ENCODE measurements at regions not wholly inside any gene's neighbourhood (a gene's known extent, or its start where the extent isn't known, plus 50 kb on each side); places are given as distances from the start of the nearest gene placed in this dataset.

- POLR2A ChIA-PET: no interaction called here
- TF ChIP-seq CTCF (IDR thresholded peaks at IDR 0.05; ENCODE audit: insufficient read depth in 1 of 2, low read depth in 1 of 2, low read length in 1 of 2, severe bottlenecking in 1 of 2, unreplicated experiment in 1 of 2): no peak
- no TSS peak for BruUV-seq (replicated peaks)
Observed at GRCh38 chr7:156219307-156220077, 407.2 kb upstream of the SHH start.

GRCh38 chr7:156218544-156219306 lies 406.5 kb upstream of the SHH start:
- no peak for TF ChIP-seq CTCF (IDR thresholded peaks at IDR 0.05; ENCODE audit: insufficient read depth in 1 of 2, low read depth in 1 of 2, low read length in 1 of 2, severe bottlenecking in 1 of 2, unreplicated experiment in 1 of 2)
- no peak overlapping the region for H3K4me3 ChIP-seq (ENCODE audit: low read depth, low read length)
- DNase-seq: no peak
- Mint-ChIP-seq H3K27me3 (ENCODE audit: insufficient read depth, unreplicated experiment) (peaks cover 14% of the 10 kb centered on the region), H3K36me3 (ENCODE audit: insufficient read depth, unreplicated experiment) (peaks cover 6% of the 10 kb centered on the region), H3K4me1 (ENCODE audit: low read depth, unreplicated experiment) (no peaks in the 10 kb centered on the region), H3K4me3 (ENCODE audit: unreplicated experiment) (no peak overlapping the region), H3K27ac (ENCODE audit: unreplicated experiment) (no peak overlapping the region), H3K9me3 (ENCODE audit: unreplicated experiment) (no peaks in the 10 kb centered on the region)
- intact Hi-C loops (cut with micrococcal nuclease; ENCODE audit: unreplicated experiment): no loop called here
- no peaks in the 10 kb centered on the region for H3K4me1 ChIP-seq
- H3K27me3 ChIP-seq (replicated peaks; ENCODE audit: control insufficient read depth, insufficient read depth, low read length): no peaks in the 10 kb centered on the region; the same call in 1 of the 2 replicates
- no peaks in the 10 kb centered on the region for H3K9me3 ChIP-seq
- H3K36me3 ChIP-seq (ENCODE audit: control insufficient read depth, insufficient read depth, low read length): no peaks in the 10 kb centered on the region
- ChIA-PET CTCF (no interaction called here), POLR2A (interaction anchor here (0.6 kb wide), 1 partner anchor 12 kb away, joined by 3 read pairs; no protein-coding TSS in a partner anchor)
- BruUV-seq (replicated peaks): no TSS peak

More at GRCh38 chr7:156219307-156220077, 407.2 kb upstream of the SHH start:
- Histone ChIP-seq H3K27me3 (replicated peaks; ENCODE audit: control insufficient read depth, insufficient read depth, low read length) (no peaks in the 10 kb centered on the region; the same call in 1 of the 2 replicates), H3K36me3 (ENCODE audit: control insufficient read depth, insufficient read depth, low read length) (no peaks in the 10 kb centered on the region), H3K4me1 (no peaks in the 10 kb centered on the region), H3K9me3 (no peaks in the 10 kb centered on the region), H3K4me3 (ENCODE audit: low read depth, low read length) (no peak overlapping the region)
- peaks cover 14% of the 10 kb centered on the region for H3K27me3 Mint-ChIP-seq (ENCODE audit: insufficient read depth, unreplicated experiment)
- H3K4me1 Mint-ChIP-seq (ENCODE audit: low read depth, unreplicated experiment): no peaks in the 10 kb centered on the region
- DNase-seq: no peak
- H3K4me3 Mint-ChIP-seq (ENCODE audit: unreplicated experiment): no peak overlapping the region
- CTCF ChIA-PET: no interaction called here
- H3K36me3 Mint-ChIP-seq (ENCODE audit: insufficient read depth, unreplicated experiment): peaks cover 6% of the 10 kb centered on the region
- no peak overlapping the region for H3K27ac Mint-ChIP-seq (ENCODE audit: unreplicated experiment)
- H3K9me3 Mint-ChIP-seq (ENCODE audit: unreplicated experiment): no peaks in the 10 kb centered on the region
- intact Hi-C loops (cut with micrococcal nuclease; ENCODE audit: unreplicated experiment): no loop called here

- no peak for TF ChIP-seq CTCF (IDR thresholded peaks at IDR 0.05; ENCODE audit: insufficient read depth in 1 of 2, low read depth in 1 of 2, low read length in 1 of 2, severe bottlenecking in 1 of 2, unreplicated experiment in 1 of 2)
- H3K27me3 ChIP-seq (replicated peaks; ENCODE audit: control insufficient read depth, insufficient read depth, low read length): no peaks in the 10 kb centered on the region; the same call in 1 of the 2 replicates
- BruUV-seq (replicated peaks): no TSS peak
- Mint-ChIP-seq H3K36me3 (ENCODE audit: insufficient read depth, unreplicated experiment) (peaks cover 6% of the 10 kb centered on the region), H3K9me3 (ENCODE audit: unreplicated experiment) (no peaks in the 10 kb centered on the region), H3K27ac (ENCODE audit: unreplicated experiment) (no peak overlapping the region), H3K4me1 (ENCODE audit: low read depth, unreplicated experiment) (no peaks in the 10 kb centered on the region), H3K4me3 (ENCODE audit: unreplicated experiment) (no peak overlapping the region), H3K27me3 (ENCODE audit: insufficient read depth, unreplicated experiment) (peaks cover 11% of the 10 kb centered on the region)
- H3K4me1 ChIP-seq: no peaks in the 10 kb centered on the region
- no peaks in the 10 kb centered on the region for H3K9me3 ChIP-seq
- intact Hi-C loops (cut with micrococcal nuclease; ENCODE audit: unreplicated experiment): no loop called here
- H3K36me3 ChIP-seq (ENCODE audit: control insufficient read depth, insufficient read depth, low read length): no peaks in the 10 kb centered on the region
- no peak overlapping the region for H3K4me3 ChIP-seq (ENCODE audit: low read depth, low read length)
- ChIA-PET POLR2A (no interaction called here), CTCF (no interaction called here)
- no peak for DNase-seq
Observed at GRCh38 chr7:156217803-156218202, 405.5 kb upstream of the SHH start.
